DMS114 treated with DMSO at 0.1 percent for 48 hours (cell line): ENCODE measurements at regions not wholly inside any gene's neighbourhood (a gene's known extent, or its start where the extent isn't known, plus 50 kb on each side); places are given as distances from the start of the nearest gene placed in this dataset.

Experiments used
- DNase-seq: peaks from one replicate; lab custom pipeline; 2025; ENCODE audit not compliant: unreplicated experiment; lab: John Stamatoyannopoulos, UW

DNA sequence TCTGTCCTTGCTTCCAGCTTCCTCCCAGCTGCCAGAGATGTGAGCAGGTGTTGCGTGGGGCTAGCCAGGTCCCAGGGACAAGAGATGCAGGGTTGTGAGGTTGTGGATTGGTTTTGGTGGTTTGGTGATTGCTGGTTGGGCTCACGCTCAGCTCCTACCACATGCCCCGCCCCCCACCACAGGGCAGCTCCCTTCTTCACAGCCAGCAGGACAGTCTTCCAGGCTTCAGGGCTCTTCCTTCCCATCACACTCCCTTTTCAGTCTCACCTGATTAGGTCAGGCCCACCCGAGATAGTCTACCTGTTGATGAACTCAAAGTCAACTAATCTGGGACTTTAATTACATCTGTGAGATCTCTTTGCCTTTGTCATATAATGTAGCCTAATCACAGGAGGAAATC, 52.0 kb upstream of the GLI2 start:
- DNase-seq, result no peak

DNA sequence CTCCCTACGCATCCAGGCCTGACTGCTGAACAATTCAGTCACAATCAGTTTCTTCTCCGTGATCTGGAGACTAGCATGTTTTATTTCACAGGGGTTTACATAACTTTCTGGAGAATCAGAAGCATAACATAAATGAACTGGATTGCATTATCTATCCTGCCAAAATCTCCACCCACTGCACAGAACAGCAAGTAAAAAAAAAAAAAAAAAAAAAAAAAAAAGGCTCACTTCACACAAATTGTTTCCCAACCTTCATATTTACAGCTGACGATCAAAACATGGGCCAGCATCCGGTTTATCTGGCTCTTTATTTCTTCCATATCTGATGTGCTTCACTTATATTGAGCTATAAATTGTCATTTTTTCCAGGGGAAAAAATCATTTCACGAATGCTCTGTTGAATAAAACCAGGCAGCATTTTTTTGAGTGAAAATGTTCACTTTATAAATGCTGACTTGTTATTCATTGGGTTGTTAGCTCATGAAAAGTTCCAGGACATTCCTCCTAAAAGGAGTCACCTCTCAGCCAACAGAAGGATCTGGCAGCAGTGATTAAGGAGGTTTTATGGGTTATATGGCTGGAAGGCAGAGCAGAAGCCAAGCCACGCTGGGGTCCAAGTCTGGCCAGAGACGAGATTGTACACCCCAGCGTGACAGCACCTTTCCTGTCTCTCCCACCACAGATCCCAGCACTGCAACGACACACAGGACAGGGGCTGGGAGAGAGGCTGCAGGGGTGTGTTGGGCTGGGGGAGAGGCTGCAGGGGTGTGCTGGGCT, 51.2 kb upstream of the GLI2 start:
- no peak for DNase-seq

DNA sequence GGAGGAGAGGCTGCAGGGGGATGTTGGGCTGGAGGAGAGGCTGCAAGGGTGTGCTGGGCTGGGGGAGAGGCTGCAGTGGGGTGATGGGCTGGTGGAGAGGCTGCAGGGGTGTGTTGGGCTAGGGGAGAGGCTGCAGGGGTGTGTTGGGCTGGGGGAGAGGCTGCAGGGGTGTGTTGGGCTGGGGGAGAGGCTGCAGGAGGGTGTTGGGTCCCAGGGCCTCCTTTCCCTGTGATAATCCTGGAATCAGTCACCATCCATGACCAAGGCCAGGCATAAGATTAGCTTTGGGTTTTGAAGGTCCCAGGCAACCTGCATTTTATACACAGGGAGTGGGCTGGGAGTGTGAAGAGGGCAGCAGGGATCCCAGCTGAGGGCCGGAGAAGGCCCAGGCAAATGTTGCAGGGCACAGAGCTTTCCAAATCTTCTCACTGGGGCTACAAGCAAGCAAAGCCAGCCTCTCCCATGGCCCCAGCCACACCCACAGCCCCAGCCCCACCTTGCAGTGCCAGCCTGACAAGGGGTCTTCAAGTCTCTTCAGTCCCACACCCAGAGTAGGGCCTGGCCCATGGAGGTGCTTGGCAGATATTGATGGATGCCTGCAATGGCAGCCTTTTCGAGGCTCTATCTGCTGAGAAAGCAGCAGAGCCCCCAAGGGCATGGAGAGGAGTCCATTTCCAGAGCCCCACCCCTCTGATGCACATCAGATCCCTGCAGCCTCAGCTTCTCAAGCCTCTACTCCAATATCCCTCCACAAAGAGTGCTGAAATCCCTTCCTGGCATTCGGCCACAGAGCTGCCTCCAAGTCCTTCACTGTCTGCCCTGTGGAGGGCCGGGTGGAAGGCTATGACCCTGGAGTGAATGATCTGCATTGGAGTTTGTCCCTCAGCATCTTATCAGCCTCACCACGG, 50.3 kb upstream of the GLI2 start:
- DNase-seq, result no peak
